ENCODE measurements at regions not wholly inside any gene's neighbourhood (a gene's known extent, or its start where the extent isn't known, plus 50 kb on each side); places are given as distances from the start of the nearest gene placed in this dataset.

GRCh38 chr11:23283666-23284065 is 423.4 kb upstream of the CCDC179 start:
- TF ChIP-seq CTCF (IDR thresholded peaks at IDR 0.05) (no peak), POLR2A (IDR thresholded peaks at IDR 0.05) (no peak)

Measured in esophagus squamous epithelium (tissue), 4 donors.